ENCODE measurements at regions not wholly inside any gene's neighbourhood (a gene's known extent, or its start where the extent isn't known, plus 50 kb on each side); places are given as distances from the start of the nearest gene placed in this dataset.

DNA sequence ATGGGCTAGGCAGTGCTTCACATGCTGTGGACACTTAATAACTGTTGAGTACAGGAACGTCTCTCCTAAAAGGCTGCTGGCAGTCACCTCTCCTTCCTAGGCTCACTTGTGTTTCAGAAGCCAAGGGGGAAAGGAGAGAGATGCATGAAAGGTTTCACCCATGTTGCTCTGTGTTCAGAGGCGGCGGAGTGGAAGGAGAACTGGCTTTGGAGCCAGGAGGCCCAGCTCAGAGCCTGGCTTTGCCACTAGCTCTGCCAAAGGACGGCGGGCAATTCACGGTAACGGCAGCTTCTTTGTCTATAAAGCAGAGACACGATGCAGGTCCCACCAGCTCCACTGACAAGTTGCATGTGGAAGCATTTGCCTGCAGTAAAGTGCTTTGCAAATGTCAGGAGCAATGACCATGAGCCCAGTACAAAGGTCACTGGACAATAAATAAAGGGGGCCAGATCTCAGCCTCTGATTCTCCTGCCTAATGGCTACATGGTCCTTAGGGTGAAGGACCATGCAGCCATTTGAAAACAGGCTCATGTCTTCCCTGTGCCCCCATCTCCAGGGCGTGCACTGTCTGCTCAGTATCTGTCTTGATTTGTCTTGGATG is 171.7 kb upstream of the TLE3 start:
- TF ChIP-seq POLR2A (IDR thresholded peaks at IDR 0.05), result no peak
- no peak for TF ChIP-seq CTCF (IDR thresholded peaks at IDR 0.05)

All from heart left ventricle (tissue), 13 donors.